ENCODE measurements at regions not wholly inside any gene's neighbourhood (a gene's known extent, or its start where the extent isn't known, plus 50 kb on each side); places are given as distances from the start of the nearest gene placed in this dataset.

DNA sequence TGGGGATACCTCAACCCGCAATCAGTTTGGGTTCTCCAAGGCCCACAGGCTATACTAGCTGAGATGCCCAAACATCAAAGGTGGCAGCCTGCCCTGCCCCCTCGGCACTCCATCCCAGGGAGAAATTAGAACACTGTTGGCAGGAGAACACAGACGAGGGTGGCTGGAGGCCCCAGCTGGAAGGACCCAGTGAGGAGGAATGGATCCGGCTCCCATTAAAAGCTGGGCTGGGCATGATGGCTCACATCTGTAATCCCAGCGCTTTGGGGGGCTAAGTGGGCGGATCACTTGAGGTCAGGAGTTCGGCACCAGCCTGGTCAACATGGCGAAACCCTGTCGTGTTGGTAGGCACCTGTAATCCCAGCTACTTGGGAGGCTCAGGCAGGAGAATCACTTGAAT lies 199.9 kb upstream of the GNAI1 start:
- Mint-ChIP-seq H3K4me3 (no peak overlapping the region), H3K9me3 (peaks cover 8% of the 10 kb centered on the region), H3K27ac (no peak overlapping the region), H3K36me3 (no peaks in the 10 kb centered on the region), H3K4me1 (no peaks in the 10 kb centered on the region), H3K27me3 (ENCODE audit: low read depth) (no peaks in the 10 kb centered on the region; the same call in 1 of the 2 replicates)
- ChIA-PET CTCF (interaction anchor here (0.6 kb wide), 1 partner anchor 666 kb away, joined by 3 read pairs; no protein-coding TSS in a partner anchor), POLR2A (no interaction called here)
- DNase-seq (ENCODE audit: low spot score) (no peak), ATAC-seq (no peak)
- TF ChIP-seq GRHL2 (CRISPR knock-in tag; IDR thresholded peaks at IDR 0.05; ENCODE audit: insufficient replicate concordance, severe bottlenecking) (no peak), EMX1 (CRISPR knock-in tag; IDR thresholded peaks at IDR 0.05) (no peak)
- TF ChIP-seq, protein P1, sequence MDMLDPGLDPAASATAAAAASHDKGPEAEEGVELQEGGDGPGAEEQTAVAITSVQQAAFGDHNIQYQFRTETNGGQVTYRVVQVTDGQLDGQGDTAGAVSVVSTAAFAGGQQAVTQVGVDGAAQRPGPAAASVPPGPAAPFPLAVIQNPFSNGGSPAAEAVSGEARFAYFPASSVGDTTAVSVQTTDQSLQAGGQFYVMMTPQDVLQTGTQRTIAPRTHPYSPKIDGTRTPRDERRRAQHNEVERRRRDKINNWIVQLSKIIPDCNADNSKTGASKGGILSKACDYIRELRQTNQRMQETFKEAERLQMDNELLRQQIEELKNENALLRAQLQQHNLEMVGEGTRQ (CRISPR knock-in tag; IDR thresholded peaks at IDR 0.05): no peak
- TF ChIP-seq, protein P2, sequence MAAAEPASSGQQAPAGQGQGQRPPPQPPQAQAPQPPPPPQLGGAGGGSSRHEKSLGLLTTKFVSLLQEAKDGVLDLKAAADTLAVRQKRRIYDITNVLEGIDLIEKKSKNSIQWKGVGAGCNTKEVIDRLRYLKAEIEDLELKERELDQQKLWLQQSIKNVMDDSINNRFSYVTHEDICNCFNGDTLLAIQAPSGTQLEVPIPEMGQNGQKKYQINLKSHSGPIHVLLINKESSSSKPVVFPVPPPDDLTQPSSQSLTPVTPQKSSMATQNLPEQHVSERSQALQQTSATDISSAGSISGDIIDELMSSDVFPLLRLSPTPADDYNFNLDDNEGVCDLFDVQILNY (CRISPR knock-in tag; IDR thresholded peaks at IDR 0.05): no peak

DNA sequence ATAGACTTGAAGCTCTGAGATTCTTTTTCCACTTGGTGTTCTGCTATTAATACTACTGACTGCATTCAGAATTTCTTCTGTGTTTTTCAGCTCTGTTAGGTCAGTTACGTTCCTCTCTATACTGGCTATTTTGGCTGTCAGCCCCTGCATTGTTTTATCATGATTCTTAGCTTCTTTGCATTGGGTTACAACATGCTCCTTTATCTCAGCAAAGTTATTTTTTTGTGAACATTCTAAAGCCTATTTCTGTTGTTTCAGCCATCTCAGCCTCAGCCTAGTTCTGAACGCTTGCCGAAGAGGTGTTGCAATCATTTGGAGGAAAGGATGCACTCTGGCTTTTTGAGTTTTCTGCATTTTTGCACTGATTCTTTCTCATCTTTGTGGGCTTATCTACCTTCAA lies 201.5 kb upstream of the GNAI1 start:
- H3K36me3 Mint-ChIP-seq: no peaks in the 10 kb centered on the region
- peaks cover 8% of the 10 kb centered on the region for H3K9me3 Mint-ChIP-seq
- CTCF ChIA-PET: no interaction called here

DNA sequence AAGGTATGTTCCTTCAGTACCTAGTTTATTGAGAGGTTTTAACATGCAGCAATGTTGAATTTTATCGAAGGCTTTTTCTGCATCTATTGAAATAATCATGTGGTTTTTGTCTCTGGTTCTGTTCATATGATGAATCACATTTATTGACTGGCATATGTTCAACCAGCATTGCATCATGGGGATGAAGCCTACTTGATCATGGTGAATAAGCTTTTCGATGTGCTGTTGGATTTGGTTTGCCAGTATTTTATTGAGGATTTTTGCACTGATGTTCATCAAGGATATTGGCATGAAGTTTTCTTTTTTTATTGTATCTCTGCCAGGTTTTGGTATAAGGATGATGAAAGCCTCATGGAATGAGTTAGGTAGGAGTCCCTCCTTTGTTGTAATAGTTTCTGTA lies 204.0 kb upstream of the GNAI1 start:
- ChIA-PET POLR2A (no interaction called here), CTCF (no interaction called here)
- DNase-seq (ENCODE audit: low spot score) (no peak), ATAC-seq (no peak)
- H3K4me3 Mint-ChIP-seq: no peak overlapping the region
- TF ChIP-seq, protein P3, sequence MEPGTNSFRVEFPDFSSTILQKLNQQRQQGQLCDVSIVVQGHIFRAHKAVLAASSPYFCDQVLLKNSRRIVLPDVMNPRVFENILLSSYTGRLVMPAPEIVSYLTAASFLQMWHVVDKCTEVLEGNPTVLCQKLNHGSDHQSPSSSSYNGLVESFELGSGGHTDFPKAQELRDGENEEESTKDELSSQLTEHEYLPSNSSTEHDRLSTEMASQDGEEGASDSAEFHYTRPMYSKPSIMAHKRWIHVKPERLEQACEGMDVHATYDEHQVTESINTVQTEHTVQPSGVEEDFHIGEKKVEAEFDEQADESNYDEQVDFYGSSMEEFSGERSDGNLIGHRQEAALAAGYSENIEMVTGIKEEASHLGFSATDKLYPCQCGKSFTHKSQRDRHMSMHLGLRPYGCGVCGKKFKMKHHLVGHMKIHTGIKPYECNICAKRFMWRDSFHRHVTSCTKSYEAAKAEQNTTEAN (CRISPR knock-in tag; IDR thresholded peaks at IDR 0.05): no peak
- TF ChIP-seq, protein P4, sequence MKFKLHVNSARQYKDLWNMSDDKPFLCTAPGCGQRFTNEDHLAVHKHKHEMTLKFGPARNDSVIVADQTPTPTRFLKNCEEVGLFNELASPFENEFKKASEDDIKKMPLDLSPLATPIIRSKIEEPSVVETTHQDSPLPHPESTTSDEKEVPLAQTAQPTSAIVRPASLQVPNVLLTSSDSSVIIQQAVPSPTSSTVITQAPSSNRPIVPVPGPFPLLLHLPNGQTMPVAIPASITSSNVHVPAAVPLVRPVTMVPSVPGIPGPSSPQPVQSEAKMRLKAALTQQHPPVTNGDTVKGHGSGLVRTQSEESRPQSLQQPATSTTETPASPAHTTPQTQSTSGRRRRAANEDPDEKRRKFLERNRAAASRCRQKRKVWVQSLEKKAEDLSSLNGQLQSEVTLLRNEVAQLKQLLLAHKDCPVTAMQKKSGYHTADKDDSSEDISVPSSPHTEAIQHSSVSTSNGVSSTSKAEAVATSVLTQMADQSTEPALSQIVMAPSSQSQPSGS (CRISPR knock-in tag; IDR thresholded peaks at IDR 0.05; ENCODE audit: borderline replicate concordance, low read depth): no peak
- no peak for TF ChIP-seq SMAD4 (CRISPR knock-in tag; IDR thresholded peaks at IDR 0.05)
- no peaks in the 10 kb centered on the region for H3K9me3 Mint-ChIP-seq
- no peak overlapping the region for H3K27ac Mint-ChIP-seq
- H3K27me3 Mint-ChIP-seq (ENCODE audit: low read depth): no peaks in the 10 kb centered on the region; the same call in 1 of the 2 replicates
- no peaks in the 10 kb centered on the region for H3K36me3 Mint-ChIP-seq
- H3K4me1 Mint-ChIP-seq: no peaks in the 10 kb centered on the region

More for the DNA sequence above, 201.5 kb upstream of the GNAI1 start:
- H3K4me3 Mint-ChIP-seq: no peak overlapping the region
- POLR2A ChIA-PET: no interaction called here
- no peak for DNase-seq (ENCODE audit: low spot score)
- H3K27ac Mint-ChIP-seq: no peak overlapping the region
- ATAC-seq: no peak
- no peaks in the 10 kb centered on the region; the same call in 1 of the 2 replicates for H3K27me3 Mint-ChIP-seq (ENCODE audit: low read depth)
- no peaks in the 10 kb centered on the region for H3K4me1 Mint-ChIP-seq
- no peak for TF ChIP-seq SOX15 (CRISPR knock-in tag; IDR thresholded peaks at IDR 0.05)
- TF ChIP-seq, protein P5, sequence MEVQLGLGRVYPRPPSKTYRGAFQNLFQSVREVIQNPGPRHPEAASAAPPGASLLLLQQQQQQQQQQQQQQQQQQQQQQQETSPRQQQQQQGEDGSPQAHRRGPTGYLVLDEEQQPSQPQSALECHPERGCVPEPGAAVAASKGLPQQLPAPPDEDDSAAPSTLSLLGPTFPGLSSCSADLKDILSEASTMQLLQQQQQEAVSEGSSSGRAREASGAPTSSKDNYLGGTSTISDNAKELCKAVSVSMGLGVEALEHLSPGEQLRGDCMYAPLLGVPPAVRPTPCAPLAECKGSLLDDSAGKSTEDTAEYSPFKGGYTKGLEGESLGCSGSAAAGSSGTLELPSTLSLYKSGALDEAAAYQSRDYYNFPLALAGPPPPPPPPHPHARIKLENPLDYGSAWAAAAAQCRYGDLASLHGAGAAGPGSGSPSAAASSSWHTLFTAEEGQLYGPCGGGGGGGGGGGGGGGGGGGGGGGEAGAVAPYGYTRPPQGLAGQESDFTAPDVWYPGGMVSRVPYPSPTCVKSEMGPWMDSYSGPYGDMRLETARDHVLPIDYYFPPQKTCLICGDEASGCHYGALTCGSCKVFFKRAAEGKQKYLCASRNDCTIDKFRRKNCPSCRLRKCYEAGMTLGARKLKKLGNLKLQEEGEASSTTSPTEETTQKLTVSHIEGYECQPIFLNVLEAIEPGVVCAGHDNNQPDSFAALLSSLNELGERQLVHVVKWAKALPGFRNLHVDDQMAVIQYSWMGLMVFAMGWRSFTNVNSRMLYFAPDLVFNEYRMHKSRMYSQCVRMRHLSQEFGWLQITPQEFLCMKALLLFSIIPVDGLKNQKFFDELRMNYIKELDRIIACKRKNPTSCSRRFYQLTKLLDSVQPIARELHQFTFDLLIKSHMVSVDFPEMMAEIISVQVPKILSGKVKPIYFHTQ (CRISPR knock-in tag; IDR thresholded peaks at IDR 0.05): no peak
- TF ChIP-seq, protein P6, sequence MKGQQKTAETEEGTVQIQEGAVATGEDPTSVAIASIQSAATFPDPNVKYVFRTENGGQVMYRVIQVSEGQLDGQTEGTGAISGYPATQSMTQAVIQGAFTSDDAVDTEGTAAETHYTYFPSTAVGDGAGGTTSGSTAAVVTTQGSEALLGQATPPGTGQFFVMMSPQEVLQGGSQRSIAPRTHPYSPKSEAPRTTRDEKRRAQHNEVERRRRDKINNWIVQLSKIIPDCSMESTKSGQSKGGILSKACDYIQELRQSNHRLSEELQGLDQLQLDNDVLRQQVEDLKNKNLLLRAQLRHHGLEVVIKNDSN (CRISPR knock-in tag; IDR thresholded peaks at IDR 0.05): no peak
- TF ChIP-seq FOXK1 (CRISPR knock-in tag; IDR thresholded peaks at IDR 0.05): no peak
- no peak for TF ChIP-seq ETV6 (CRISPR knock-in tag; IDR thresholded peaks at IDR 0.05)
- no peak for TF ChIP-seq CBFB (CRISPR knock-in tag; IDR thresholded peaks at IDR 0.05; ENCODE audit: low read depth)
- TF ChIP-seq, protein P7, sequence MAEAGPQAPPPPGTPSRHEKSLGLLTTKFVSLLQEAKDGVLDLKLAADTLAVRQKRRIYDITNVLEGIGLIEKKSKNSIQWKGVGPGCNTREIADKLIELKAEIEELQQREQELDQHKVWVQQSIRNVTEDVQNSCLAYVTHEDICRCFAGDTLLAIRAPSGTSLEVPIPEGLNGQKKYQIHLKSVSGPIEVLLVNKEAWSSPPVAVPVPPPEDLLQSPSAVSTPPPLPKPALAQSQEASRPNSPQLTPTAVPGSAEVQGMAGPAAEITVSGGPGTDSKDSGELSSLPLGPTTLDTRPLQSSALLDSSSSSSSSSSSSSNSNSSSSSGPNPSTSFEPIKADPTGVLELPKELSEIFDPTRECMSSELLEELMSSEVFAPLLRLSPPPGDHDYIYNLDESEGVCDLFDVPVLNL (CRISPR knock-in tag; IDR thresholded peaks at IDR 0.05; ENCODE audit: borderline replicate concordance, low read depth): no peak
- TF ChIP-seq PRRX2 (CRISPR knock-in tag; IDR thresholded peaks at IDR 0.05): no peak
- no peak for TF ChIP-seq GRHL2 (CRISPR knock-in tag; IDR thresholded peaks at IDR 0.05; ENCODE audit: insufficient replicate concordance, severe bottlenecking)
